GM18861 (cell line): ENCODE measurements at regions not wholly inside any gene's neighbourhood (a gene's known extent, or its start where the extent isn't known, plus 50 kb on each side); places are given as distances from the start of the nearest gene placed in this dataset.
"Not testable (repeated sequence)": the region's sequence is repeated elsewhere in the genome, so short reads cannot be mapped to it uniquely, and the experiment has no call there.

Experiments
- ATAC-seq: cut with Tn5 transposase; IDR thresholded peaks from one replicate; pipeline ENCODE4 v1.9.1; 2021; ENCODE audit not compliant: unreplicated experiment

- no peak for ATAC-seq
These were observed 666.8 kb upstream of the TMEM132C start for GRCh38 chr12:127600211-127600610.

DNA sequence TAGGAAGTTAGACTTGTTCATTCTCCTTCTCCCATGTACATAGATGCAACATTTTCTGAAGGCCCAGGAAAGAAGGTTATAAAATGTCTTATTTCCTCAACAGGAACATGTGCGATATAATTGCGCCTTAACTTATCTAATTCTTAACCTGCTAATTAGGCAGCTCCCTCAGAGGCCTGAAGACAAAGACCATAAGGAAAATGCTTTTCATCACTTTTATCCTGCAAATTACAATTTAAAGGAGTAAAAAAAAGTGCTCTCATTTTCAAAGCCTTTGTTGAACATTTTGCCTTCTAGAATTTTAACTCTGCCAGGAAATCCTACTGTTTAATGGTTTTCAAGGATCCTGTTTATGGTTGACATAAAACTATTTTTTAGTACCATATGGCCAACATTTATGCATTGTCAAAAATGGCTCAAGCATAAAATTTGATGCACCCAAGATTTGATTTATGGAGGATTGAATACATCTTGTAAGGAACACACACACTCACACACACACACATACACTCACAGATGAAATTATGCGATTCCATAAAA lies 660.4 kb upstream of the TMEM132C start:
- no peak for ATAC-seq

- no peak for ATAC-seq
These were observed 659.7 kb upstream of the TMEM132C start for GRCh38 chr12:127607146-127607725.

DNA sequence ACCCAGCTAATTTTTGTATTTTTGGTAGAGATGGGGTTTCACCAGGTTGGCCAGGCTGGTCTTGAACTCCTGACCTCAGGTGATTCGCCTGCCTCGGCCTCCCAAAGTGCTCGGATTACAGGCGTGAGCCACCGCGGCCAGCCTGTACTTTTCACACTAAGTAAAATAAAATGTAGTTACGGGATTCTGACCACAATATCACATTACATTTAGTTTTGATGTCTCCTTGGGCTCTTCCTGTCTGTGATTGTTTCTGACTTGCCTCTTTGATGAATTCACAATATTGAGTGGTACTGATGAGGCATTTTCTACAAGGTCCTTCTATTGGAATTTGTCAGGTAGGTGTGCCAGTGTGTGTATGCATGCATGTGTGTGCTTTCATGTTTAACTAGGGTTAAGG lies 658.6 kb upstream of the TMEM132C start:
- ATAC-seq = not testable (repeated sequence)

DNA sequence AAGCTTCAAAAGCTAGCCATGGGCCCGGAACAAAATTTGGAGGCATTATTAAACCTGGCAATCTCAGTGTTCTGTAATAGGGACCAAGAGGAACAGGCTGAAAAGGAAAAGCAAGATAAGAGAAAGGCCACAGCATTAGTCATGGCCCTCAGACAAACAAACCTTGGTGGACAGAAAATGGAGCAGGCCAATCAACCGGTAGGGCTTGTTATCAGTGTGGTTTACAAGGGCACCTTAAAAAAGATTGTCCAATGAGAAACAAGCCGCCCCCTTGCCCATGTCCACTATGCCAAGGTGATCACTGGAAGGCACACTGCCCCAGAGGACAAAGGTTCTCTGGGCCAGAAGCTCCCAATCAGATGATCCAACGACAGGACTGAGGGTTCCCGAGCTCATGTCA lies 653.9 kb upstream of the TMEM132C start:
- no peak for ATAC-seq

DNA sequence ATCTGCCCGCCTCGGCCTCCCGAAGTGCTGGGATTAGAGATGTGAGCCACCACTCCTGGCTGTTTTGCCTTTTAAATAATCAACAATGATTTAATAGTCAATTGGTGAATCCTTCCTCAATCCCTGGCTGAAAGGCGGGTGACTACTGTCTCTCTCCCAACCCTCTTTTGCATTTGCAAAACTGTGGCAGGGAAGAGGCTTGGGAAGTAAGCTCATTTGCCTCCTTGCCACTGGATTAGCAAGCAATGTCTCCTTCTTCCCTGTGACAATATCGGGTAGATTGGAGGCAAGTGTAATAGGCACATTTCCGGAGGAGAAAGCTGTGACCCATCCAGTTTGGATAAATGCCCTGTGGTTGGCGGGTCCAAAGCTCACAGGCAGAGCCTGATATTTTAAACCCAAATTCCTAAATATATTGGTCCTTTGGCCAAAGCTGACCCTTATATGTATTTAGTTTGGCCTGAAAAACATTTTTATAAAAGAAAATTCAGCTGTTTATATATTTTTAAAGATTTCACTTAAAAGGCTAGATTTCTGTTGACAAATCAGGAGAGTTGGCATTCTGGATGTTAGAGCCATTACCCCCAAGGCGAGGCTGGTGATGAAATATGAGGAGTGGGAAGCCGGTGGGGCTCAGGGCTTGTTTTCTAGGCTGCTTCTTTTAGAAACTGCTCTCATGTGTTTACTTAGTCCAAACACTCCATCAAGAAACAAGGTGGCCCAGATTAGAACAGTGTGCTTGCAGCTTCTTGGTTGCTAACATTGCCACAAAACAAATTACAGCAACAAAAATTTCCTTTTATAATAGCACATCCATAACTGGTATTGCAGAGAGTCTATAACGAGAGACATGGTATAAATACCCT lies 646.9 kb upstream of the TMEM132C start:
- no peak for ATAC-seq

GRCh38 chr12:127620735-127621355 lies 646.1 kb upstream of the TMEM132C start:
- no peak for ATAC-seq

- ATAC-seq = no peak
These were observed 645.6 kb upstream of the TMEM132C start for GRCh38 chr12:127621366-127621765.

DNA sequence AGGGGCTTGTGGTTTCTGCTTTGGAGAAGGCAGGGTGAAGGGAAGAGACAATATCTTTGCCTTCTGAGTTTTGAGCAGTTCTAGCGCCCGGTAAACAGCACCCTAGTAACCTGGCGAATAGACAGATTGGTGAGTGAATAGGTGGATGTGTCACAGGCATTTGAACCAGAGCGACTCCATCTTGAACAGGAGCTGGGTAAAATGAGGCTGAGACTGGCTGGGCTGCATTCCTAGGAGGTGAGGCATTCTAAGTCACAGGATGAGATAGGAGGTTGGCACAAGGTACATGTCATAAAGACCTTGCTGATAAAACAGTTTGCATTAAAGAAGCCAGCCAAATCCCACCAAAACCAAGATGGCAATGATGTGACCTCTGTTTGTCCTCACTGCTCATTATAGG lies 643.6 kb upstream of the TMEM132C start:
- ATAC-seq = no peak

GRCh38 chr12:127625176-127625771 lies 641.7 kb upstream of the TMEM132C start:
- no peak for ATAC-seq

GRCh38 chr12:127628645-127629044 lies 638.3 kb upstream of the TMEM132C start:
- no peak for ATAC-seq

- no peak for ATAC-seq
These were observed 637.7 kb upstream of the TMEM132C start for GRCh38 chr12:127629066-127629820.

GRCh38 chr12:127632461-127632860 lies 634.5 kb upstream of the TMEM132C start:
- no peak for ATAC-seq

DNA sequence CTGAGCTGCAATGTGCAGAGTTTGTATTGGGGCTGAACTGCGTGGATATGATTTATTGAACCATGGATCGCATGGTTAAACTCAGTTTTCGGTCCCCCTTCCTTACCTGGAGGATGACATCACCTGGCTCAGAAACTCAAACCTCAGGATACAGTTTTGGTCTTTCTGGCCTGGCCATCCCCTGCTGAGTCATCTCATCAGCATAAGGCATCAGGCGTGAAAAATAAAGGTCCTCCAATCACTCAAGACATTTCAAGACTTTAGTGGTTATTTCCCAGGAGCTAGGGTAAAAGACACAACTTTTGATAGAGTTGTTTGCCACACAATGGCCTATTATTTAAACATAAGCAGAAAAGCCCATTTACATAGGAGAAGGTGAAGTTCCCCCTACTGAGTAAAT lies 631.1 kb upstream of the TMEM132C start:
- no peak for ATAC-seq

DNA sequence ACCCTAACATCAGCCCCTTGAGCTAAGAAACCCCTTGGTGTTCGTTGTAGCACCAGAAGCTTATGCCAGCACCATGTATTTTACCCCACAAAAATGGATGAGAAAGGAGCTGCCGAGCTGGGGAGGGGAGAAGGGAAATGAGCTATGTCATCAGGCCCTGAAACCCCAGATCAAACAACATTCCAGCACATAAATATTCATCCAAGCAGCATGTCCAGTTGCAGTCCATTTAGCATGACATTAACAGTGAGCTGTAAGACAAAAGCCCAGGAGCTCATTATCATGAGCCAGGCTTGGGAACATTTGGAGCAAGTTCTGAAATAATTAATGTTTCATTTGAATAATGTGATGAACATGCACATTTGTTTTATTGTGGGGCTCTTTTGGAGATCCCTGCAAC lies 630.1 kb upstream of the TMEM132C start:
- ATAC-seq = no peak

- no peak for ATAC-seq
These were observed 626.6 kb upstream of the TMEM132C start for GRCh38 chr12:127640181-127640886.

- no peak for ATAC-seq
These were observed 624.8 kb upstream of the TMEM132C start for GRCh38 chr12:127642208-127642607.

GRCh38 chr12:127648321-127648720 lies 618.6 kb upstream of the TMEM132C start:
- ATAC-seq = no peak

- ATAC-seq = no peak
These were observed 617.0 kb upstream of the TMEM132C start for GRCh38 chr12:127649961-127650360.

GRCh38 chr12:127650626-127651025 lies 616.3 kb upstream of the TMEM132C start:
- no peak for ATAC-seq
